Fibroblast of mammary gland (primary cell): ENCODE measurements at regions not wholly inside any gene's neighbourhood (a gene's known extent, or its start where the extent isn't known, plus 50 kb on each side); places are given as distances from the start of the nearest gene placed in this dataset.
"Not testable (repeated sequence)": the region's sequence is repeated elsewhere in the genome, so short reads cannot be mapped to it uniquely, and the experiment has no call there.

Experiments
- DNase-seq: peaks from one replicate; pipeline ENCODE4 v3.0.0-alpha.2; 2010; ENCODE audit warnings: low read depth
- H3K4me3 ChIP-seq: 2 replicates; pipeline ENCODE4 v1.5.1; 2011; ENCODE audit warnings: low read depth, mild to moderate bottlenecking, low read length, moderate library complexity; ENCODE audit not compliant: control insufficient read depth
- TF ChIP-seq, protein P1 (sequence below): conservative IDR thresholded peaks from 2 replicates; pipeline ENCODE4 v1.5.1; 2011; ENCODE audit warnings: low read depth, low read length, inconsistent platforms; ENCODE audit not compliant: control insufficient read depth, insufficient read depth

DNA sequence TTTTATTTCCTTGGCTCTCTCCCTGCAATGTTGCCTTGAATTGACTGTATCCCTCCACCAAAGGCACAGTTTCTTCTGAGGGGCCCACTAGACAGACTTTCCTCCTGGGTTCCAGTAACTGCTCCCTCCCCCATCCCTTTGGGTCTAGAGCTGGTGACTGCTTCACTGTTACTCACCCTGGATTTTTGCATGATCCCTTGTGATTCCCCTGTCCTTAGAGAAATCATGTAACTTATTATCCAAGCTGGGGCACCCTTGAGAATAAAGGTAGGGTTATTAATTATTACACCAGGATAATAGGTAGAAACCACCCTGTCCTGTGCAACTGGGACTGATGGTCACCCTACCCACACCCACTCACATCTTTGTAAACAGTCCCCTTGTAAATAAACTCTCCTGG is 67.5 kb upstream of the FYN start:
- DNase-seq = no peak
- TF ChIP-seq, protein P1, sequence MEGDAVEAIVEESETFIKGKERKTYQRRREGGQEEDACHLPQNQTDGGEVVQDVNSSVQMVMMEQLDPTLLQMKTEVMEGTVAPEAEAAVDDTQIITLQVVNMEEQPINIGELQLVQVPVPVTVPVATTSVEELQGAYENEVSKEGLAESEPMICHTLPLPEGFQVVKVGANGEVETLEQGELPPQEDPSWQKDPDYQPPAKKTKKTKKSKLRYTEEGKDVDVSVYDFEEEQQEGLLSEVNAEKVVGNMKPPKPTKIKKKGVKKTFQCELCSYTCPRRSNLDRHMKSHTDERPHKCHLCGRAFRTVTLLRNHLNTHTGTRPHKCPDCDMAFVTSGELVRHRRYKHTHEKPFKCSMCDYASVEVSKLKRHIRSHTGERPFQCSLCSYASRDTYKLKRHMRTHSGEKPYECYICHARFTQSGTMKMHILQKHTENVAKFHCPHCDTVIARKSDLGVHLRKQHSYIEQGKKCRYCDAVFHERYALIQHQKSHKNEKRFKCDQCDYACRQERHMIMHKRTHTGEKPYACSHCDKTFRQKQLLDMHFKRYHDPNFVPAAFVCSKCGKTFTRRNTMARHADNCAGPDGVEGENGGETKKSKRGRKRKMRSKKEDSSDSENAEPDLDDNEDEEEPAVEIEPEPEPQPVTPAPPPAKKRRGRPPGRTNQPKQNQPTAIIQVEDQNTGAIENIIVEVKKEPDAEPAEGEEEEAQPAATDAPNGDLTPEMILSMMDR = no peak
- H3K4me3 ChIP-seq = no peak overlapping the region

- TF ChIP-seq, protein P1 = no peak
- no peak overlapping the region for H3K4me3 ChIP-seq
- peak; percentile 62 for DNase-seq
These were observed 68.6 kb upstream of the FYN start for GRCh38 chr6:111941686-111942330.

GRCh38 chr6:111942561-111942960 is 69.3 kb upstream of the FYN start:
- no peak overlapping the region for H3K4me3 ChIP-seq
- TF ChIP-seq, protein P1 = no peak
- DNase-seq = no peak

DNA sequence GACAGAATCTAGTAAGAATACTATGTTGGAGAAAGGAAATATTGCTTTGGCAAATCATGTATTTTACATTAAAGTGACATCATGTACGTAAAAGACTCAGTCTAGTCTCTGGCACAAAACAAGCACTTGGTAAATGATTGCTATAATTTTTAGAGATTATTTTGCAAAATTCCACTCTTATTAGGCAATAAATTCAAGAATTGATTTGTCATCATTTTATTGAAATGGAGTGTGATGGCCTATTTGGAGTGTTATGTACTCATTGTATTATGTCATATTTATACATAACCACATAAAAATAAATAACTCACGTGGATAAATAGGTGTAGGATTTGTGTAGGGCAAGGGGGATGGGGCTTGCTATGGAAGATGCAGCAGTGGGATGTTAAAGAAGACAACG is 70.0 kb upstream of the FYN start:
- no peak overlapping the region for H3K4me3 ChIP-seq
- DNase-seq = no peak
- TF ChIP-seq, protein P1 = no peak

DNA sequence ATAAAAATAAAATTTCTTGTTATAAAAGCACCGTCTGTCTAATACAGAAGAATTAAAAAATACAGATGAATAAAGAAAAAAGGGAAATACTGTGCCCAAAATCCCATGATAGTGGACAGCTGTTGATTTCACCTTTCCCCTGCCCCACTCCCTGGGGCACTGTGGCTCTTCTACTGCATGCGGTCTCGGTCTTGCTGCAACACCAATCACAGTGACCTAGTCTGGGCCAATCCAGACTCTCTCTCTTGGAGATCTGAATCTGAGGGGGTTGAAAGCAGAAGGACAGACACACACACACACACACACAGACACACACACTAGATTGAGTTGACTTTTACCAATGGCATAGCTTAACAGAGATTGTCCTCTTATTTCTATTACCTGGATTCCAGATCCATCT is 70.5 kb upstream of the FYN start:
- no peak for DNase-seq
- H3K4me3 ChIP-seq = no peak overlapping the region
- TF ChIP-seq, protein P1 = no peak

GRCh38 chr6:111944541-111944940 is 71.3 kb upstream of the FYN start:
- H3K4me3 ChIP-seq = no peak overlapping the region
- peak; percentile 69 for DNase-seq
- TF ChIP-seq, protein P1 = no peak

DNA sequence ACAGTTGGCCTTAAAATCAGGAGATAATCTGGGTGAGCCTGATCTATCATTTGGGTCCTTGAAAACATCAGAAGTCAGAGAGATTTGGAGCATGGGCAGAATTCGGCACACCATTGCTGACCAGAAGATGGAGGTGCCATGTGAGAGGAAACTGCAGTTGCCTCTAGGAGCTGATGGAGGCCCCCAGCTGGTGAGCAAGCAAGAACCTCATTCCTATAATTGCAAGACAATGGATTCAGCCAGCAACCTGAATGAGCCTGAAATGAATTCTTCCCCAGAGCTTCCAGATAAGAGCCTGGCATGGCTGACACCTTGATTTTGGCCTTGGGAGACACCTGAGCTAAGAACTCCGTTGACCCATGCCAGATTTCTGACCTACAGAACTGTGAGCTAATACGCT is 76.3 kb upstream of the FYN start:
- no peak for DNase-seq
- TF ChIP-seq, protein P1 = no peak
- no peak overlapping the region for H3K4me3 ChIP-seq

- not testable (repeated sequence) for DNase-seq, H3K4me3 ChIP-seq
These were observed 76.7 kb upstream of the FYN start for GRCh38 chr6:111949984-111950383.
